ENCODE measurements at regions not wholly inside any gene's neighbourhood (a gene's known extent, or its start where the extent isn't known, plus 50 kb on each side); places are given as distances from the start of the nearest gene placed in this dataset.

DNA sequence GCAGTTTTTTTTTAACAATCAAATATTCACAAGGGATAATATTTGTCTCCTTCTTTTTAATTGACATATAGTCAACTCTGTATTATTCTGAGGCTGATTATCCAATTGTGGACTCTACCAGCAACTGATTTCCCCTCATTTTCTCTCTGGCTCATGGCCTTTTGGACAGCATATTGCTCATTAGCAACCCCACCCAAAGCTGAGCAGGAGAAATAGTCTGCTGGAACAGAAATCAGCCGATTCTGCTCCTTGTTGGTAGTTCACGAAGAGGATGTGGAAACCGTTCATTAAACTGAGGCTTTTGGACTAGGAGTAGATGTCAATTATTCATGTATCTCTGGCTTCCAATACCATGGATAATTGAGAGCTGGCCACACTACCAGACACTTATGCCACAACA, 428.4 kb upstream of the INTU start:
- CTCF ChIA-PET: no interaction called here
- ATAC-seq (no peak), DNase-seq (no peak)
- no peaks in the 10 kb centered on the region for H3K36me3 Mint-ChIP-seq (ENCODE audit: low read depth)
- no peaks in the 10 kb centered on the region for H3K27me3 Mint-ChIP-seq
- no peaks in the 10 kb centered on the region for H3K4me1 Mint-ChIP-seq (ENCODE audit: low read depth)
- POLR2A ChIA-PET: no interaction called here
- no peak overlapping the region for H3K27ac Mint-ChIP-seq
- H3K9me3 Mint-ChIP-seq: peaks cover 5% of the 10 kb centered on the region
- no peak for TF ChIP-seq CTCF (IDR thresholded peaks at IDR 0.05)
- H3K4me3 Mint-ChIP-seq: no peak overlapping the region
- intact Hi-C loops (cut with micrococcal nuclease): no loop called here

- H3K27ac Mint-ChIP-seq: no peak overlapping the region
- no peaks in the 10 kb centered on the region for H3K27me3 Mint-ChIP-seq
- ATAC-seq (no peak), DNase-seq (no peak)
- ChIA-PET CTCF (no interaction called here), POLR2A (no interaction called here)
- H3K4me1 Mint-ChIP-seq (ENCODE audit: low read depth): no peaks in the 10 kb centered on the region
- TF ChIP-seq CTCF (IDR thresholded peaks at IDR 0.05): no peak
- H3K9me3 Mint-ChIP-seq: peaks cover 6% of the 10 kb centered on the region
- H3K4me3 Mint-ChIP-seq: no peak overlapping the region
- intact Hi-C loops (cut with micrococcal nuclease): no loop called here
- H3K36me3 Mint-ChIP-seq (ENCODE audit: low read depth): no peaks in the 10 kb centered on the region
Measured at GRCh38 chr4:127209580-127210095, 423.1 kb upstream of the INTU start.

DNA sequence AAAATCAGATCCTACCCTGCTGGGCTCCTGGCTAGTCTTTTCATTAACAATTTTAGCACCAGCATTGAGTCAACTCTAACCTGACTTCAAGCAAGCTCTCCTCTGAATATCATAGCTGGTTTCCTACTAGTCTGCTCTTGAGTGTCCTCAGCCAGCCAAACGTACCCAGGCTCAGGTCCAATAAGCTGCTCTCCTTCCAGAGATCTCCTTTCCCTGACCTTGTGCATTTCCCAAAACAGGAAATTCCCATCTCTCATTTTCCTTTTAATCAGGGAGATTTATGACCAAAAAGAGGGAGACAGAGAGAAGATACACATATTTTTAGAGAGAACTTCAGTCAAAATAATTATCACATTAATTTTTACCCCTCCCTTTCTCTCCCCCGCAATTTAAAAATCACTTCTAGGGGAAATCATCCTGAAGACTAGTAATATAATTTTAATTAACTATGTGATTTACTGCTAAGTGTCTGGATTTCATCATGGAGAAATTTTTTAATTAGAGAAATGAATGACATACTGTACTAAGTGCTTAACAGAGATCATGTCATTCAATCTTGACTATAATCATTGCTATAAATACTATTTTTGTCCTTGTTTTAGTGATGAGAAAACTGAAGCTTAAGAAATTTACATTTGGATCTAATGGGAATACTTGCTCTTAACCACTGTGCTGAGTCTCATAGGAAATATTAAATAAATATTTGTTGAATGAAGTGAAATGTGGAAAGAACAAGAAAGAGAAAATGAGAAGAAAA, 421.7 kb upstream of the INTU start:
- Mint-ChIP-seq H3K27me3 (no peaks in the 10 kb centered on the region), H3K4me1 (ENCODE audit: low read depth) (no peaks in the 10 kb centered on the region), H3K36me3 (ENCODE audit: low read depth) (no peaks in the 10 kb centered on the region), H3K4me3 (no peak overlapping the region), H3K9me3 (peaks cover 6% of the 10 kb centered on the region), H3K27ac (no peak overlapping the region)
- ChIA-PET CTCF (no interaction called here), POLR2A (no interaction called here)
- DNase-seq: no peak
- ATAC-seq: no peak
- intact Hi-C loops (cut with micrococcal nuclease): no loop called here
- TF ChIP-seq CTCF (IDR thresholded peaks at IDR 0.05): no peak

DNA sequence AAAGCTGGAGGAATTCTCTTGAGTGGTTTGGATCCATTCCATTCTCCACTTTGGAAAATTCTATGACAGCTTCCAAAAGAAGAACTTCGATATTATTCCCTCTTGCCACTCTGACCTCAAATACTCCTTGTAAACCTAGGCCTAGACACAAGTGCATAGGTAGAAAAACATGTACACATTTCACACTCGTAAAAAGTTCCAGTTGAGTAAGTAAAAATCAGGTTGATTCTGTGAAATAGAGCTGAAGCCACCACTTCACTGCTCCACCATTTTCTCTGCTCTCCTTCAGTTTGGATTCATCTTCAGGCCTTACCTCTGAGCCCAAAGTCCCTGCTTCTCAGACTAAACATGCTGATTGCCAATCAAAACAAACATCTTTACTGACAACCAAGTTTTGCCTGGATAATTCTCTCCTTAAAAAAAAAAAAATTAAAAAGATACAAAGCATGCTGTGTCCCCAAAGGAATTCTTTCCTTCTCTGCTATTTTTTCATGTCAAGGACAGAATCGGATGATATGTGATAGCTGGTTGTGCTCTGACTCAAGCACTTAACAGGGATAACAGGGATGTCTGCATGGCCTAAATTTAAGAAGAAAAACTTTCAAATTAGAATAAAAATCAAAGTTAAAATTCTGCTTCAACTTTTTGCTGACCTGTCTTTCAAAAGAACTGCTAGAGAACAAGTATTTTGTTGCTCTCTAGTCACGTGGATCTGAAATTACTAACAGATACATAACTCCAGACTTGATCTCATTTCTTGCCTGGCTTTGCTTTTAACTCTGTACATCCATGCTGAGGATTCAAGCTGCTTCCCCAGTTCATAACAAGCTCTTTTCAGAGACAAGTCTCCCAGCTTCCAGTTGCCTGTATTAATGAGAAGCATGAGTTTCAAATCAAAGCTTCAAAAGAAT, 420.9 kb upstream of the INTU start:
- intact Hi-C loops (cut with micrococcal nuclease): no loop called here
- no peaks in the 10 kb centered on the region for H3K4me1 Mint-ChIP-seq (ENCODE audit: low read depth)
- no peak for TF ChIP-seq CTCF (IDR thresholded peaks at IDR 0.05)
- H3K9me3 Mint-ChIP-seq: peaks cover 6% of the 10 kb centered on the region
- ATAC-seq: no peak
- H3K27me3 Mint-ChIP-seq: no peaks in the 10 kb centered on the region
- ChIA-PET CTCF (no interaction called here), POLR2A (no interaction called here)
- H3K4me3 Mint-ChIP-seq: no peak overlapping the region
- H3K36me3 Mint-ChIP-seq (ENCODE audit: low read depth): no peaks in the 10 kb centered on the region
- no peak overlapping the region for H3K27ac Mint-ChIP-seq
- no peak for DNase-seq

GRCh38 chr4:127212701-127213100, 420.1 kb upstream of the INTU start:
- H3K27me3 Mint-ChIP-seq: no peaks in the 10 kb centered on the region
- H3K4me1 Mint-ChIP-seq (ENCODE audit: low read depth): no peaks in the 10 kb centered on the region
- POLR2A ChIA-PET: no interaction called here
- no peak overlapping the region for H3K27ac Mint-ChIP-seq
- ATAC-seq (no peak), DNase-seq (no peak)
- CTCF ChIA-PET: no interaction called here
- no peaks in the 10 kb centered on the region for H3K36me3 Mint-ChIP-seq (ENCODE audit: low read depth)
- H3K9me3 Mint-ChIP-seq: peaks cover 4% of the 10 kb centered on the region
- H3K4me3 Mint-ChIP-seq: no peak overlapping the region
- intact Hi-C loops (cut with micrococcal nuclease): no loop called here
- TF ChIP-seq CTCF (IDR thresholded peaks at IDR 0.05): no peak
